Panc1 (cell line): ENCODE measurements at regions not wholly inside any gene's neighbourhood (a gene's known extent, or its start where the extent isn't known, plus 50 kb on each side); places are given as distances from the start of the nearest gene placed in this dataset.

Experiments
- ATAC-seq: fragments of 200-7000 bp; cut with Tn5 transposase; 2 replicates; pipeline ENCODE4 v1.9.1; 2020; ENCODE audit warnings: mild to moderate bottlenecking, moderate library complexity
- BruUV-seq: library from RNA; stranded (reverse); fragments of 400-500 nt; replicated peaks from 2 replicates; lab custom pipeline; 2021; lab: Mats Ljungman, UMichigan
- CTCF ChIA-PET: fragments of 300-600 bp; sonication (Branson Sonifier 250); formaldehyde crosslinking; loops from one replicate; lab custom pipeline; 2022; ENCODE audit warnings: antibody characterized with exemption; lab: Charles Lee
- POLR2A ChIA-PET: fragments of 300-600 bp; sonication (Branson Sonifier 250); formaldehyde crosslinking; loops from one replicate; lab custom pipeline; 2022; ENCODE audit warnings: antibody characterized with exemption; lab: Charles Lee
- DNase-seq: peaks from one replicate; pipeline ENCODE4 v3.0.0-alpha.2; 2010; ENCODE audit warnings: low read depth, low spot score
- H3K27ac ChIP-seq: 2 replicates; pipeline ENCODE4 v1.5.1; 2011; ENCODE audit warnings: mild to moderate bottlenecking, low read length, inconsistent platforms
- H3K27me3 ChIP-seq: fragments of 200-500 bp; sonication (Bioruptor generic); 2 replicates; pipeline ENCODE4 v1.6.0; 2014; ENCODE audit warnings: low read length, inconsistent platforms; ENCODE audit not compliant: control insufficient read depth, insufficient read depth
- H3K36me3 ChIP-seq: fragments of 200-500 bp; sonication (Bioruptor generic); 2 replicates; pipeline ENCODE4 v1.5.1; 2014; ENCODE audit warnings: inconsistent platforms, mild to moderate bottlenecking, low read length, moderate library complexity; ENCODE audit not compliant: control insufficient read depth, insufficient read depth
- H3K4me1 ChIP-seq: 2 replicates; pipeline ENCODE4 v1.5.1; 2011; ENCODE audit warnings: inconsistent platforms, mild to moderate bottlenecking, low read length, moderate library complexity; ENCODE audit not compliant: control insufficient read depth, insufficient read depth
- H3K4me3 ChIP-seq, 2 experiments: 2 replicates each; pipeline ENCODE4 v1.5.1; 2011 to 2012; ENCODE audit warnings: low read depth in 2 of 2, low read length in 2 of 2, mild to moderate bottlenecking in 2 of 2, inconsistent platforms in 1 of 2, moderate library complexity in 1 of 2
- H3K9me3 ChIP-seq: fragments of 200-500 bp; sonication (Bioruptor generic); 2 replicates; pipeline ENCODE4 v1.5.1; 2014; ENCODE audit warnings: low read depth, mild to moderate bottlenecking, inconsistent platforms, low read length, moderate library complexity; ENCODE audit not compliant: control insufficient read depth, insufficient read depth
- CTCF ChIP-seq: fragments of 450-650 bp; IDR thresholded peaks from 2 replicates; pipeline ENCODE4 v1.5.1; 2017; ENCODE audit warnings: mild to moderate bottlenecking
- POLR2AphosphoS5 ChIP-seq: IDR thresholded peaks from 2 replicates; pipeline ENCODE4 v1.6.1; 2012; ENCODE audit warnings: mild to moderate bottlenecking, low read depth, low read length, moderate library complexity
- REST ChIP-seq, 2 experiments: IDR thresholded peaks; 2 replicates each; pipeline ENCODE4 v1.6.1; 2011 to 2012; ENCODE audit warnings: low read depth in 2 of 2, control low read depth in 1 of 2, low read length in 1 of 2, mild to moderate bottlenecking in 1 of 2, moderate library complexity in 1 of 2; ENCODE audit not compliant: insufficient read depth in 1 of 2
- SIN3A ChIP-seq: IDR thresholded peaks from 2 replicates; pipeline ENCODE4 v1.6.1; 2012; ENCODE audit warnings: low read depth, mild to moderate bottlenecking, low read length, moderate library complexity, borderline replicate concordance; ENCODE audit not compliant: insufficient read depth
- TCF7L2 ChIP-seq: IDR thresholded peaks from 2 replicates; pipeline ENCODE4 v1.6.1; 2011; ENCODE audit warnings: mild to moderate bottlenecking, low read depth, low read length, inconsistent platforms
- in situ Hi-C: cut with HindIII; loops from 2 replicates; pipeline ENCODE4 v1.10.0; 2016; ENCODE audit warnings: low sequenced_read_pairs, low pct_unique_long_range_greater_than_20kb
- intact Hi-C: fragments of 100-400 bp; cut with micrococcal nuclease; formaldehyde crosslinking; loops from one replicate; pipeline ENCODE4 v1.10.0; 2022; ENCODE audit not compliant: unreplicated experiment

GRCh38 chr3:109643590-109643989, 306.2 kb upstream of the DPPA4 start:
- DNase-seq (no peak), ATAC-seq (no peak)
- Histone ChIP-seq H3K36me3 (no peaks in the 10 kb centered on the region), H3K27ac (no peak overlapping the region), H3K4me1 (no peaks in the 10 kb centered on the region), H3K9me3 (no peaks in the 10 kb centered on the region), H3K27me3 (no peaks in the 10 kb centered on the region), H3K4me3 (no peak overlapping the region)
- no peak for TF ChIP-seq REST (IDR thresholded peaks at IDR 0.05; ENCODE audit: insufficient read depth in 1 of 2, low read depth in 2 of 2, low read length in 1 of 2)
- TF ChIP-seq POLR2AphosphoS5: no peak
- no peak for TF ChIP-seq TCF7L2
- no peak for TF ChIP-seq SIN3A
- no peak for TF ChIP-seq CTCF
- no TSS peak for BruUV-seq
- POLR2A ChIA-PET: no interaction called here
- in situ Hi-C loops (no loop called here), intact Hi-C loops (no loop called here)
- CTCF ChIA-PET: interaction anchor here (0.6 kb wide), 1 partner anchor 9 kb away, joined by 9 read pairs; no protein-coding TSS in a partner anchor

GRCh38 chr3:109644332-109644731, 307.0 kb upstream of the DPPA4 start:
- ATAC-seq: no peak
- in situ Hi-C loops: no loop called here
- H3K4me1 ChIP-seq: no peaks in the 10 kb centered on the region
- H3K9me3 ChIP-seq: no peaks in the 10 kb centered on the region
- H3K4me3 ChIP-seq: no peak overlapping the region
- intact Hi-C loops: no loop called here
- TF ChIP-seq SIN3A (no peak), TCF7L2 (no peak), POLR2AphosphoS5 (no peak), CTCF (no peak), REST (IDR thresholded peaks at IDR 0.05; ENCODE audit: insufficient read depth in 1 of 2, low read depth in 2 of 2, low read length in 1 of 2) (no peak)
- no peaks in the 10 kb centered on the region for H3K27me3 ChIP-seq
- no peak overlapping the region for H3K27ac ChIP-seq
- ChIA-PET POLR2A (interaction anchor here (0.6 kb wide), 1 partner anchor 16 kb away, joined by 5 read pairs; no protein-coding TSS in a partner anchor), CTCF (no interaction called here)
- no peaks in the 10 kb centered on the region for H3K36me3 ChIP-seq
- no peak for DNase-seq
- no TSS peak for BruUV-seq
